HepG2 (cell line): ENCODE measurements at regions not wholly inside any gene's neighbourhood (a gene's known extent, or its start where the extent isn't known, plus 50 kb on each side); places are given as distances from the start of the nearest gene placed in this dataset.

Source experiments
- ATAC-seq: fragments of 200-7000 bp; cut with Tn5 transposase; 3 replicates; pipeline ENCODE4 v1.9.1; 2020; ENCODE audit warnings: mild to moderate bottlenecking, moderate library complexity
- BruUV-seq: library from RNA; stranded (reverse); fragments of 400-500 nt; replicated peaks from 2 replicates; lab custom pipeline; 2021; lab: Mats Ljungman, UMichigan
- CTCF ChIA-PET: fragments of 300-600 bp; formaldehyde crosslinking; extraction: SDS; loops from one replicate; lab custom pipeline; 2021; ENCODE audit warnings: low total read pairs, inconsistent platforms, low intra/inter-chr PET ratio; lab: Yijun Ruan, JAX
- POLR2A ChIA-PET: fragments of 350-600 bp; sonication (Branson Sonifier 250); formaldehyde crosslinking; loops from one replicate; lab custom pipeline; 2020; ENCODE audit warnings: antibody characterized with exemption, inconsistent platforms; lab: Yijun Ruan, JAX
- DNase-seq: peaks from one replicate; pipeline ENCODE4 v3.0.0-alpha.2; 2015; ENCODE audit warnings: low spot score
- FAIRE-seq: peaks from 3 replicates; lab custom pipeline; 2011; peaks lifted over from hg19 to GRCh38; lab: Jason Lieb, UNC
- H2AFZ ChIP-seq: one replicate; pipeline ENCODE4 v1.6.1; 2011; ENCODE audit warnings: low read length, inconsistent platforms
- H3K27ac ChIP-seq: fragments of 300-600 bp; 3 replicates; pipeline ENCODE4 v1.8.0; 2011; ENCODE audit warnings: mixed run types, mild to moderate bottlenecking, mixed read lengths, low read length, inconsistent platforms; ENCODE audit not compliant: insufficient read depth; ENCODE audit errors: extremely low read length
- H3K27me3 ChIP-seq, 2 experiments: fragments of 200-600 bp in 1 of 2; 2 replicates in 1 of 2; 3 replicates in 1 of 2; pipeline versions ENCODE4 v1.6.0 to v1.8.0; 2011; ENCODE audit warnings: low read length in 2 of 2, mild to moderate bottlenecking in 2 of 2, moderate library complexity in 2 of 2, inconsistent platforms in 1 of 2; ENCODE audit not compliant: insufficient read depth in 2 of 2, control insufficient read depth in 1 of 2
- H3K36me3 ChIP-seq, 2 experiments: fragments of 200-600 bp in 1 of 2; replicated peaks in 1 of 2; 2 replicates in 1 of 2; 3 replicates in 1 of 2; pipeline versions ENCODE4 v1.5.1 to v1.8.0; 2011; ENCODE audit warnings: low read length in 2 of 2, inconsistent platforms in 1 of 2; ENCODE audit not compliant: insufficient read depth in 2 of 2, control insufficient read depth in 1 of 2
- H3K4me1 ChIP-seq: 2 replicates; pipeline ENCODE4 v1.5.1; 2012; ENCODE audit warnings: low read length, inconsistent platforms; ENCODE audit not compliant: insufficient read depth
- H3K4me2 ChIP-seq: 2 replicates; pipeline ENCODE4 v1.6.0; 2011; ENCODE audit warnings: low read depth, low read length, inconsistent platforms
- H3K4me3 ChIP-seq, 3 experiments: fragments of 200-600 bp in 1 of 3; sonication (generic), shearing (Covaris generic) in 1 of 3; replicated peaks in 1 of 3; 2 replicates each; pipeline ENCODE4 v1.5.1; 2011 to 2016; ENCODE audit warnings: low read length in 3 of 3, inconsistent platforms in 2 of 3, low read depth in 2 of 3, mild to moderate bottlenecking in 2 of 3, control low read depth in 1 of 3, mixed read lengths in 1 of 3; ENCODE audit not compliant: insufficient read depth in 1 of 3
- H3K79me2 ChIP-seq: one replicate; pipeline ENCODE4 v1.6.1; 2011; ENCODE audit warnings: low read length, inconsistent platforms; ENCODE audit not compliant: insufficient read depth
- H3K9ac ChIP-seq: 2 replicates; pipeline ENCODE4 v1.6.0; 2011; ENCODE audit warnings: mild to moderate bottlenecking, low read depth, low read length, inconsistent platforms; ENCODE audit not compliant: insufficient read depth
- H3K9me3 ChIP-seq: 2 replicates; pipeline ENCODE4 v1.5.1; 2012; ENCODE audit warnings: mild to moderate bottlenecking, low read length
- H4K20me1 ChIP-seq: 2 replicates; pipeline ENCODE4 v1.6.0; 2011; ENCODE audit warnings: inconsistent platforms, mild to moderate bottlenecking, low read length, moderate library complexity; ENCODE audit not compliant: insufficient read depth
- ATF7 ChIP-seq, 2 experiments: fragments of 450-650 bp in 1 of 2; sonication (generic) in 1 of 2; formaldehyde crosslinking in 1 of 2; IDR thresholded peaks; 2 replicates each; pipeline versions ENCODE4 v1.4.0 to v1.6.1; 2016 to 2020; ENCODE audit warnings: antibody characterized with exemption in 1 of 2, mild to moderate bottlenecking in 1 of 2, missing genetic modification reagents in 1 of 2
- CENPBD1 ChIP-seq: sonication (generic); formaldehyde crosslinking; IDR thresholded peaks from 2 replicates; pipeline ENCODE4 v1.8.0; 2022; ENCODE audit warnings: missing genetic modification reagents, low read depth, mild to moderate bottlenecking, borderline replicate concordance
- CREB1 ChIP-seq, 2 experiments: fragments of 450-650 bp in 1 of 2; IDR thresholded peaks; 2 replicates each; pipeline ENCODE4 v1.6.1; 2016 to 2017; ENCODE audit warnings: control low read depth in 1 of 2, mild to moderate bottlenecking in 1 of 2, missing compliant biosample characterization in 1 of 2, missing genetic modification characterization in 1 of 2
- CREBL2 ChIP-seq: sonication (generic); formaldehyde crosslinking; IDR thresholded peaks from 2 replicates; pipeline ENCODE4 v1.8.1; 2023; ENCODE audit warnings: missing genetic modification reagents, mild to moderate bottlenecking, borderline replicate concordance
- NFRKB ChIP-seq: fragments of 450-650 bp; IDR thresholded peaks from 2 replicates; pipeline ENCODE4 v1.6.1; 2017
- SMC3 ChIP-seq: IDR thresholded peaks from 2 replicates; pipeline ENCODE4 v1.6.1; 2011; ENCODE audit warnings: low read length, improper control_type of control experiment
- WIZ ChIP-seq: sonication (generic); formaldehyde crosslinking; IDR thresholded peaks from 2 replicates; pipeline ENCODE4 v1.5.1; 2020; ENCODE audit warnings: mild to moderate bottlenecking, missing genetic modification reagents
- ZNF124 ChIP-seq: sonication (generic); formaldehyde crosslinking; IDR thresholded peaks from 2 replicates; pipeline ENCODE4 v1.4.0; 2020; ENCODE audit warnings: missing genetic modification reagents
- ZNF180 ChIP-seq: sonication (generic); formaldehyde crosslinking; IDR thresholded peaks from 2 replicates; pipeline ENCODE4 v1.4.0; 2020; ENCODE audit warnings: low read depth, missing genetic modification reagents, borderline replicate concordance
- ZNF256 ChIP-seq: sonication (generic); formaldehyde crosslinking; conservative IDR thresholded peaks from 2 replicates; pipeline ENCODE4 v1.4.0; 2020; ENCODE audit warnings: missing genetic modification reagents
- ZNF292 ChIP-seq: sonication (generic); formaldehyde crosslinking; IDR thresholded peaks from 2 replicates; pipeline ENCODE4 v1.8.1; 2022; ENCODE audit warnings: mild to moderate bottlenecking, low read depth, missing genetic modification reagents, borderline replicate concordance
- ZNF746 ChIP-seq: sonication (generic); formaldehyde crosslinking; IDR thresholded peaks from 2 replicates; pipeline ENCODE4 v1.8.0; 2022; ENCODE audit warnings: mild to moderate bottlenecking, missing genetic modification reagents
- WGBS: methylation state at CpG from one replicate; pipeline ENCODE4 v1.1.6; 2017; ENCODE audit warnings: low lambda C conversion rate; 5-methylcytosine and 5-hydroxymethylcytosine counted together
- in situ Hi-C: cut with HindIII; loops from 2 replicates; pipeline ENCODE4 v1.10.0; 2017; ENCODE audit warnings: low pct_unique_long_range_greater_than_20kb; ENCODE audit not compliant: extremely low pct_ligation_motif_present
- intact Hi-C: fragments of 100-400 bp; cut with micrococcal nuclease; formaldehyde crosslinking; loops from one replicate; pipeline ENCODE4 v1.10.0; 2022; ENCODE audit not compliant: unreplicated experiment
- TF ChIP-seq, protein P1 (sequence below): sonication (generic); formaldehyde crosslinking; conservative IDR thresholded peaks from 2 replicates; pipeline ENCODE4 v1.4.0; 2020; ENCODE audit warnings: missing genetic modification reagents
- TF ChIP-seq, protein P2 (sequence below): sonication (generic); formaldehyde crosslinking; conservative IDR thresholded peaks from 2 replicates; pipeline ENCODE4 v1.8.1; 2023; ENCODE audit warnings: missing genetic modification reagents

DNA sequence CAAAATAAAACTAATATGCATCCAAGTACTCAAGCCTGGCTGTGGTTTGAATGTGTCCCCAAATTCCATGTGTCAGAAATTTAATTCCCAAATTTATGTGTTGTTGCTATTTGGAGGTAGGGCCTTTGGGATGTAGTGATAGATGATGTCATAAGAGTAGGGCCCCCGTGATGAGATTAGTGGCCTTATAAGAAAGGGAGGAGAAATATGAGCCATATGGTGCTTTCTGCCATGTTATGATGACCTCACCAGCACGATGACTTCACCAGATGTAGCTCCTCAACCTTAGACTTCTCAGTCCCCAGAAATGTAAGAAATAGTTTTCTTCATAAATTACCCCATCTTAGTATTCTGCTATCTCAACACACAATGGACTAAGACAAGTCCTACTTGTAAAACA is 2264.0 kb downstream of the ARAP2 start:
- ATAC-seq (no peak), FAIRE-seq (no peak), DNase-seq (no peak)
- no peak overlapping the region for H2AFZ ChIP-seq
- H3K79me2 ChIP-seq, result no peaks in the 10 kb centered on the region
- intact Hi-C loops, result no loop called here
- no TSS peak for BruUV-seq
- CTCF ChIA-PET, result no interaction called here
- in situ Hi-C loops, result no loop called here
- POLR2A ChIA-PET, result no interaction called here
- no peaks in the 10 kb centered on the region for H4K20me1 ChIP-seq
- no peak overlapping the region for H3K9ac ChIP-seq
- peaks cover 45% of the 10 kb centered on the region for H3K9me3 ChIP-seq
- TF ChIP-seq ATF7 (IDR thresholded peaks at IDR 0.05), result peak; percentile 78
- no peak for TF ChIP-seq ATF7 (CRISPR knock-in tag; IDR thresholded peaks at IDR 0.05)
- peak; percentile 44; the same call in 1 of the 2 replicates for TF ChIP-seq CREB1 (IDR thresholded peaks at IDR 0.05)
- TF ChIP-seq CREB1 (CRISPR knock-in tag; IDR thresholded peaks at IDR 0.05), result no peak
- no peak for TF ChIP-seq ZNF180 (CRISPR knock-in tag)
- H3K27ac ChIP-seq, result no peak overlapping the region
- no peaks in the 10 kb centered on the region for H3K36me3 ChIP-seq
- H3K4me1 ChIP-seq, result no peaks in the 10 kb centered on the region
- no peak overlapping the region for H3K4me2 ChIP-seq
- no peaks in the 10 kb centered on the region; a peak in 1 of 5 replicates for H3K27me3 ChIP-seq
- H3K4me3 ChIP-seq, result no peak overlapping the region
- 6% methylated on average over 2 of the region's 2 CpGs for WGBS

DNA sequence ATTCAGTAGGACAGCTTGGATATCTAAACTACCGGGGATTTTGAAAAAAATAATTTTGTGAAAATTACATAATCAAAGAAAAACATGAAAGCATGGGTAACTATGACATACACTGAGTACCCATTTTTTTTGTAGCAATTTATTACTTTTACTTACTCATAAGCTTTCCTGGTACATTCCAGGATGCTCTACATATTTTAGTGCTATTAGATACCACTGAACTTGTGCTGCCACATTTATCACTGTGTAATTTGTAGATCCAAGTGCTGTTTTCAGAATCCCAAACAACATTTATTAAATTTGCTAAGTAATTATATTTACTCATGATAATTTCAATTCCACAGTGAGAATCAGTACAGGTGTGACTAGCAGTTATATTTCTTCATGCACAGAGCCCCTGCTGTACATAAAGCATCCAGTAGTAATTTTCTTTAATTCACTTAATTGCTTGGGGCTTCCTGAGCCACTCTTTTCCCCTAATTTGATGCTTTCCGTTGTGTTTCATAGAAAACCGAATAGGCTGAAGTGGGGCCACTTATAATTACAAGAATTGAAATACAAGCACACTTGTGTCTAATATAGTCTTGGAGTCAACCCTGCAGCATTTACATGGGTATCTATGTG is 2254.4 kb downstream of the ARAP2 start:
- Histone ChIP-seq H3K9ac (no peak overlapping the region), H3K9me3 (peaks cover 17% of the 10 kb centered on the region), H3K27me3 (no peaks in the 10 kb centered on the region), H4K20me1 (no peaks in the 10 kb centered on the region), H3K27ac (no peak overlapping the region), H3K79me2 (no peaks in the 10 kb centered on the region), H3K36me3 (no peaks in the 10 kb centered on the region), H3K4me2 (no peak overlapping the region), H3K4me1 (no peaks in the 10 kb centered on the region), H2AFZ (no peak overlapping the region), H3K4me3 (no peak overlapping the region)
- ChIA-PET CTCF (no interaction called here), POLR2A (no interaction called here)
- BruUV-seq, result no TSS peak
- intact Hi-C loops (no loop called here), in situ Hi-C loops (no loop called here)
- no peak for FAIRE-seq
- no peak for ATAC-seq
- WGBS, result 6% methylated on average over 3 of the region's 3 CpGs
- no peak for DNase-seq
- TF ChIP-seq SMC3 (no peak), CENPBD1 (CRISPR knock-in tag) (no peak), ZNF256 (CRISPR knock-in tag) (no peak), ZNF124 (CRISPR knock-in tag) (no peak), CREBL2 (CRISPR knock-in tag) (no peak), WIZ (CRISPR knock-in tag) (no peak), ZNF292 (CRISPR knock-in tag) (no peak), ZNF746 (CRISPR knock-in tag) (no peak), NFRKB (no peak)
- TF ChIP-seq, protein P1, sequence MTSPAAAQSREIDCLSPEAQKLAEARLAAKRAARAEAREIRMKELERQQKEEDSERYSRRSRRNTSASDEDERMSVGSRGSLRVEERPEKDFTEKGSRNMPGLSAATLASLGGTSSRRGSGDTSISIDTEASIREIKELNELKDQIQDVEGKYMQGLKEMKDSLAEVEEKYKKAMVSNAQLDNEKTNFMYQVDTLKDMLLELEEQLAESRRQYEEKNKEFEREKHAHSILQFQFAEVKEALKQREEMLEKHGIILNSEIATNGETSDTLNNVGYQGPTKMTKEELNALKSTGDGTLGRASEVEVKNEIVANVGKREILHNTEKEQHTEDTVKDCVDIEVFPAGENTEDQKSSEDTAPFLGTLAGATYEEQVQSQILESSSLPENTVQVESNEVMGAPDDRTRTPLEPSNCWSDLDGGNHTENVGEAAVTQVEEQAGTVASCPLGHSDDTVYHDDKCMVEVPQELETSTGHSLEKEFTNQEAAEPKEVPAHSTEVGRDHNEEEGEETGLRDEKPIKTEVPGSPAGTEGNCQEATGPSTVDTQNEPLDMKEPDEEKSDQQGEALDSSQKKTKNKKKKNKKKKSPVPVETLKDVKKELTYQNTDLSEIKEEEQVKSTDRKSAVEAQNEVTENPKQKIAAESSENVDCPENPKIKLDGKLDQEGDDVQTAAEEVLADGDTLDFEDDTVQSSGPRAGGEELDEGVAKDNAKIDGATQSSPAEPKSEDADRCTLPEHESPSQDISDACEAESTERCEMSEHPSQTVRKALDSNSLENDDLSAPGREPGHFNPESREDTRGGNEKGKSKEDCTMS (CRISPR knock-in tag), result no peak
- TF ChIP-seq, protein P2, sequence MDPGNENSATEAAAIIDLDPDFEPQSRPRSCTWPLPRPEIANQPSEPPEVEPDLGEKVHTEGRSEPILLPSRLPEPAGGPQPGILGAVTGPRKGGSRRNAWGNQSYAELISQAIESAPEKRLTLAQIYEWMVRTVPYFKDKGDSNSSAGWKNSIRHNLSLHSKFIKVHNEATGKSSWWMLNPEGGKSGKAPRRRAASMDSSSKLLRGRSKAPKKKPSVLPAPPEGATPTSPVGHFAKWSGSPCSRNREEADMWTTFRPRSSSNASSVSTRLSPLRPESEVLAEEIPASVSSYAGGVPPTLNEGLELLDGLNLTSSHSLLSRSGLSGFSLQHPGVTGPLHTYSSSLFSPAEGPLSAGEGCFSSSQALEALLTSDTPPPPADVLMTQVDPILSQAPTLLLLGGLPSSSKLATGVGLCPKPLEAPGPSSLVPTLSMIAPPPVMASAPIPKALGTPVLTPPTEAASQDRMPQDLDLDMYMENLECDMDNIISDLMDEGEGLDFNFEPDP (CRISPR knock-in tag), result no peak
